ENCODE measurements at regions not wholly inside any gene's neighbourhood (a gene's known extent, or its start where the extent isn't known, plus 50 kb on each side); places are given as distances from the start of the nearest gene placed in this dataset.

DNA sequence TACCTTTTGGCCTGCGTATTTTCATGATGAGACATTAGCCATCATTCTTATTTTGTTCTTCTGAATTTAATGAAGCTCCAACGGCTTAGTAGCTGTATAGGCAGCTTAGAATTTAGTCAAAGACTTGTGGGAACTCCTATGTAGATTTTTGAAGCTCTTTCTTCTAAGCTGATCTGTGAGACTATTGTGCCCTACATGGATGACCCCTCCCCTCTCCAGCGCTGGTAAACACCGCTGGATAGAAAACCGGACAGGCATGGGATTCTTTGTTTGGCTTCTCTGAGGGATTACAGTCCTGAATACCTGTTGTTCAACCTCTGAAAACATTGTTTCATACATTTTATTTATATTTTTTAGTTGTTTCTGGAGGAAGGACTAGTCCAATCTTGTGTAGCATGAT is 1353.4 kb downstream of the GRIK2 start:
- DNase-seq = no peak
- Histone ChIP-seq H3K9me3 (ENCODE audit: control insufficient read depth, low read length) (no peaks in the 10 kb centered on the region), H3K4me3 (ENCODE audit: low read length) (no peak overlapping the region), H3K27me3 (ENCODE audit: control insufficient read depth, insufficient read depth, low read length, poor library complexity, severe bottlenecking) (no peaks in the 10 kb centered on the region), H3K27ac (ENCODE audit: low read depth, low read length) (no peak overlapping the region), H3K36me3 (ENCODE audit: control insufficient read depth, insufficient read depth, low read length) (no peaks in the 10 kb centered on the region), H3K4me1 (ENCODE audit: control insufficient read depth, insufficient read depth, low read length) (no peaks in the 10 kb centered on the region), H3K9ac (ENCODE audit: extremely low read depth, low read length, poor library complexity, severe bottlenecking) (no peak overlapping the region)
- TF ChIP-seq, protein P1, sequence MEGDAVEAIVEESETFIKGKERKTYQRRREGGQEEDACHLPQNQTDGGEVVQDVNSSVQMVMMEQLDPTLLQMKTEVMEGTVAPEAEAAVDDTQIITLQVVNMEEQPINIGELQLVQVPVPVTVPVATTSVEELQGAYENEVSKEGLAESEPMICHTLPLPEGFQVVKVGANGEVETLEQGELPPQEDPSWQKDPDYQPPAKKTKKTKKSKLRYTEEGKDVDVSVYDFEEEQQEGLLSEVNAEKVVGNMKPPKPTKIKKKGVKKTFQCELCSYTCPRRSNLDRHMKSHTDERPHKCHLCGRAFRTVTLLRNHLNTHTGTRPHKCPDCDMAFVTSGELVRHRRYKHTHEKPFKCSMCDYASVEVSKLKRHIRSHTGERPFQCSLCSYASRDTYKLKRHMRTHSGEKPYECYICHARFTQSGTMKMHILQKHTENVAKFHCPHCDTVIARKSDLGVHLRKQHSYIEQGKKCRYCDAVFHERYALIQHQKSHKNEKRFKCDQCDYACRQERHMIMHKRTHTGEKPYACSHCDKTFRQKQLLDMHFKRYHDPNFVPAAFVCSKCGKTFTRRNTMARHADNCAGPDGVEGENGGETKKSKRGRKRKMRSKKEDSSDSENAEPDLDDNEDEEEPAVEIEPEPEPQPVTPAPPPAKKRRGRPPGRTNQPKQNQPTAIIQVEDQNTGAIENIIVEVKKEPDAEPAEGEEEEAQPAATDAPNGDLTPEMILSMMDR (conservative IDR thresholded peaks at IDR 0.05) = no peak
- Mint-ChIP-seq H3K36me3 (ENCODE audit: low read depth) (no peaks in the 10 kb centered on the region), H3K4me1 (peaks cover 19% of the 10 kb centered on the region), H3K4me3 (no peak overlapping the region), H3K9me3 (no peaks in the 10 kb centered on the region), H3K27ac (no peak overlapping the region), H3K27me3 (ENCODE audit: insufficient read depth) (no peaks in the 10 kb centered on the region)
- 80 to 98% methylated on average over 2 to 5 of the region's 5 CpGs for WGBS, 2 experiments (ENCODE audit: insufficient coverage in 1 of 2, insufficient read length in 1 of 2)

DNA sequence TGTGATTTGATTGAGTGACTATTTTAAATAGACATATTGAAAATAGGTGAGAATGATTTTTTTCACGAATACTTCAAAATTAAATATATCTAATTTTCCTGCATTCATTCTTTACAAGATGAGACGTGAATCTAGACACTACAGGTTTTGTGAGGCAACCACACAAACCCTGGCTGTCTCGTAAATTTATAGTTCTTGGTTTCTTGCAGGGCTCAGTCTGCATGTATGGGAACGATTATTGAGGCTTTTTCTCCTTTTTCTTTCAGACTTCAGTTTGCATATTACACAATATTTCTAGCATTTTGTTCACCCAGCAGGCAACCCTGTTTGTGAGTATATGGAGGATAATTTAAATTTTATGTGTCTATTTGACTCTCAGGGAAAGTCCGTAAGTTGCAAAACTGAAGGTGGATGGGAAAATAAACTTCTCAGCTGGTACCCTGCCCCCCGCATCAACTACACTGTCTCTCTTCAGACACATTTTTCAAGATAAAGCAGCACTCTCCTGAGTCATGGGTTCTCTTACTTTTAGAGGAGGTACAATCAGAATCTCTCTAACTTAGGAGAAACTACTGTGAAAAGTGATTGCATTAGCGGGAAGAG is 1349.3 kb downstream of the GRIK2 start:
- DNase-seq = no peak
- no peaks in the 10 kb centered on the region for H3K9me3 ChIP-seq (ENCODE audit: control insufficient read depth, low read length)
- H3K27me3 ChIP-seq (ENCODE audit: control insufficient read depth, insufficient read depth, low read length, poor library complexity, severe bottlenecking) = no peaks in the 10 kb centered on the region
- Mint-ChIP-seq H3K9me3 (no peaks in the 10 kb centered on the region), H3K36me3 (ENCODE audit: low read depth) (no peaks in the 10 kb centered on the region), H3K4me1 (peaks cover 25% of the 10 kb centered on the region), H3K27me3 (ENCODE audit: insufficient read depth) (no peaks in the 10 kb centered on the region), H3K4me3 (no peak overlapping the region), H3K27ac (peak overlapping the region; percentile 48)
- no peak overlapping the region for H3K9ac ChIP-seq (ENCODE audit: extremely low read depth, low read length, poor library complexity, severe bottlenecking)
- WGBS, 2 experiments (ENCODE audit: insufficient coverage in 1 of 2, insufficient read length in 1 of 2) = 83% methylated on average over 7 of the region's 7 CpGs; no CpG with 5 or more reads in 1 of the 2 experiments
- no peak overlapping the region for H3K27ac ChIP-seq (ENCODE audit: low read depth, low read length)
- no peaks in the 10 kb centered on the region for H3K36me3 ChIP-seq (ENCODE audit: control insufficient read depth, insufficient read depth, low read length)
- TF ChIP-seq, protein P1 (conservative IDR thresholded peaks at IDR 0.05) = no peak
- H3K4me1 ChIP-seq (ENCODE audit: control insufficient read depth, insufficient read depth, low read length) = no peaks in the 10 kb centered on the region
- no peak overlapping the region for H3K4me3 ChIP-seq (ENCODE audit: low read length)

DNA sequence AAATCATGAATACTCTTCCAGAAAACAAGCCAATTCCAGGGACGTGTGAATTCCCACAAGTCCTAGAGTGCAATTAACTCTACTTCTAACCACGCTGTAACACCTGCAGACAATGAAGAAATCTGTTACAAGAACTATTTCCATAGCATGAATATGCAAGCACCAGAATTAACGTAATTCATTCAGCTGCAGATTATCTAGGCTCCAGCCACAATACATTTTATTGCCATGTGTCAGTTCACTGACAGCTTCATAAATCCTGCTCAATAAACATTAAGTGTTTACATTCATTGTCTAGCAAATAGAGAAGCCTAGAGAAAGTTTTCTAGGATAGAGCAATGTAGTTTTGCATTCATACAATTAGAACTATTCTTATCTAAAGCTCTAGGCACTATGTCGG is 1348.5 kb downstream of the GRIK2 start:
- peaks cover 25% of the 10 kb centered on the region for H3K4me1 Mint-ChIP-seq
- H3K27ac ChIP-seq (ENCODE audit: low read depth, low read length) = no peak overlapping the region
- H3K9me3 Mint-ChIP-seq = no peaks in the 10 kb centered on the region
- no peaks in the 10 kb centered on the region for H3K27me3 ChIP-seq (ENCODE audit: control insufficient read depth, insufficient read depth, low read length, poor library complexity, severe bottlenecking)
- H3K36me3 ChIP-seq (ENCODE audit: control insufficient read depth, insufficient read depth, low read length) = no peaks in the 10 kb centered on the region
- WGBS, 2 experiments (ENCODE audit: insufficient coverage in 1 of 2, insufficient read length in 1 of 2) = 55 to 71% methylated on average over 2 to 4 of the region's 4 CpGs
- H3K9ac ChIP-seq (ENCODE audit: extremely low read depth, low read length, poor library complexity, severe bottlenecking) = no peak overlapping the region
- H3K4me3 Mint-ChIP-seq = no peak overlapping the region
- TF ChIP-seq, protein P1 (conservative IDR thresholded peaks at IDR 0.05) = no peak
- DNase-seq = no peak
- no peaks in the 10 kb centered on the region for H3K36me3 Mint-ChIP-seq (ENCODE audit: low read depth)
- no peaks in the 10 kb centered on the region for H3K4me1 ChIP-seq (ENCODE audit: control insufficient read depth, insufficient read depth, low read length)
- H3K4me3 ChIP-seq (ENCODE audit: low read length) = no peak overlapping the region
- H3K27me3 Mint-ChIP-seq (ENCODE audit: insufficient read depth) = no peaks in the 10 kb centered on the region
- no peak overlapping the region for H3K27ac Mint-ChIP-seq
- no peaks in the 10 kb centered on the region for H3K9me3 ChIP-seq (ENCODE audit: control insufficient read depth, low read length)
